HepG2 (cell line): ENCODE measurements at regions not wholly inside any gene's neighbourhood (a gene's known extent, or its start where the extent isn't known, plus 50 kb on each side); places are given as distances from the start of the nearest gene placed in this dataset.

Experiments
- CAMTA2 ChIP-seq: sonication (generic); formaldehyde crosslinking; IDR thresholded peaks from 2 replicates; pipeline ENCODE4 v1.4.0; 2020; ENCODE audit warnings: mild to moderate bottlenecking, missing genetic modification reagents, borderline replicate concordance
- DBP ChIP-seq: sonication (generic); formaldehyde crosslinking; IDR thresholded peaks from 2 replicates; pipeline ENCODE4 v1.4.0; 2020; ENCODE audit warnings: missing genetic modification reagents; ENCODE audit errors: not compliant biosample characterization
- HCFC1 ChIP-seq: fragments of 150-350 bp; IDR thresholded peaks from 2 replicates; pipeline ENCODE4 v1.6.1; 2014; ENCODE audit warnings: low read depth, low read length
- NFIC ChIP-seq: IDR thresholded peaks from 2 replicates; pipeline ENCODE4 v1.6.1; 2012; ENCODE audit warnings: mild to moderate bottlenecking, low read length, inconsistent platforms
- POLR2G ChIP-seq: fragments of 200-400 bp; formaldehyde crosslinking; IDR thresholded peaks from 2 replicates; pipeline ENCODE4 v1.6.1; 2018; ENCODE audit warnings: mild to moderate bottlenecking, low read depth, low read length, moderate library complexity
- RARA ChIP-seq: IDR thresholded peaks from 2 replicates; pipeline ENCODE4 v1.6.1; 2016; ENCODE audit warnings: missing genetic modification reagents, missing compliant biosample characterization
- RFX1 ChIP-seq: fragments of 450-650 bp; IDR thresholded peaks from 2 replicates; pipeline ENCODE4 v1.6.1; 2017
- SP1 ChIP-seq, 2 experiments: fragments of 450-650 bp in 1 of 2; sonication (generic) in 1 of 2; formaldehyde crosslinking in 1 of 2; IDR thresholded peaks; 2 replicates each; pipeline versions ENCODE4 v1.4.0 to v1.6.1; 2016 to 2020; ENCODE audit warnings: missing genetic modification reagents in 1 of 2
- SUZ12 ChIP-seq: fragments of 150-350 bp; IDR thresholded peaks from 2 replicates; pipeline ENCODE4 v1.6.1; 2014; ENCODE audit warnings: low read depth, low read length
- TBX3 ChIP-seq: fragments of 450-650 bp; IDR thresholded peaks from 2 replicates; pipeline ENCODE4 v1.6.1; 2017; ENCODE audit warnings: antibody characterized with exemption, mild to moderate bottlenecking, inconsistent platforms, borderline replicate concordance
- THRA ChIP-seq: sonication (generic); formaldehyde crosslinking; IDR thresholded peaks from 2 replicates; pipeline ENCODE4 v1.4.0; 2020; ENCODE audit warnings: missing genetic modification reagents, borderline replicate concordance
- ZNF432 ChIP-seq: sonication (generic); formaldehyde crosslinking; IDR thresholded peaks from 2 replicates; pipeline ENCODE4 v1.5.0; 2020; ENCODE audit warnings: missing genetic modification reagents, mild to moderate bottlenecking, borderline replicate concordance
- ZNF646 ChIP-seq: sonication (generic); formaldehyde crosslinking; IDR thresholded peaks from 2 replicates; pipeline ENCODE4 v1.9.0; 2021; ENCODE audit warnings: mild to moderate bottlenecking, missing genetic modification reagents

GRCh38 chr21:14877581-14878228 is 187.1 kb downstream of the NRIP1 start (continued):
- no peak for TF ChIP-seq POLR2G
- TF ChIP-seq THRA (CRISPR knock-in tag) = peak; percentile 93
- no peak for TF ChIP-seq ZNF432 (CRISPR knock-in tag)
- no peak for TF ChIP-seq HCFC1
- TF ChIP-seq NFIC = peak; percentile 91; the same call in 1 of the 2 replicates
- TF ChIP-seq RARA (CRISPR knock-in tag) = peak; percentile 100
- no peak for TF ChIP-seq SP1 (IDR thresholded peaks at IDR 0.05)
- no peak for TF ChIP-seq SP1 (CRISPR knock-in tag; IDR thresholded peaks at IDR 0.05)
- no peak for TF ChIP-seq DBP (CRISPR knock-in tag)
- no peak for TF ChIP-seq ZNF646
- peak; percentile 24; the same call in 1 of the 2 replicates for TF ChIP-seq TBX3
- TF ChIP-seq CAMTA2 (CRISPR knock-in tag) = no peak
- TF ChIP-seq SUZ12 = no peak
- no peak for TF ChIP-seq RFX1
